HCT116 (cell line): ENCODE measurements at regions not wholly inside any gene's neighbourhood (a gene's known extent, or its start where the extent isn't known, plus 50 kb on each side); places are given as distances from the start of the nearest gene placed in this dataset.

Experiments
- ATAC-seq: fragments of 200-7000 bp; cut with Tn5 transposase; 2 replicates; pipeline ENCODE4 v1.9.1; 2020; ENCODE audit warnings: mild to moderate bottlenecking, moderate library complexity
- BruUV-seq: library from RNA; stranded (reverse); fragments of 400-500 nt; replicated peaks from 2 replicates; lab custom pipeline; 2021; lab: Mats Ljungman, UMichigan
- CTCF ChIA-PET: fragments of 300-600 bp; sonication (Branson Sonifier 250); formaldehyde crosslinking; loops from one replicate; lab custom pipeline; 2021; ENCODE audit warnings: antibody characterized with exemption; lab: Charles Lee
- POLR2A ChIA-PET: fragments of 300-600, 350-600 bp; sonication (Branson Sonifier 250); formaldehyde crosslinking; loops from one replicate; lab custom pipeline; 2021; ENCODE audit warnings: antibody characterized with exemption; lab: Charles Lee
- RAD21 ChIA-PET, 2 experiments: fragments of 300-600 bp; sonication (Branson Sonifier 250); formaldehyde crosslinking; loops; one replicate each; lab custom pipeline; 2023; ENCODE audit warnings: low total read pairs in 2 of 2; ENCODE audit not compliant: uncharacterized antibody in 2 of 2, unreplicated experiment in 2 of 2, low non-redundant PET in 1 of 2; lab: Charles Lee
- DNase-seq: peaks from one replicate; pipeline ENCODE4 v3.0.0-alpha.2; 2010; ENCODE audit warnings: low read depth, low spot score
- H2AFZ ChIP-seq: fragments of 200-600 bp; shearing (Covaris generic), sonication (generic); 2 replicates; pipeline ENCODE4 v1.6.1; 2017; ENCODE audit warnings: low read depth, mixed run types, mixed read lengths, antibody characterized with exemption, low read length; ENCODE audit not compliant: poor library complexity, severe bottlenecking
- H3K27ac ChIP-seq: 2 replicates; pipeline ENCODE4 v1.5.1; 2012; ENCODE audit warnings: low read depth, low read length
- H3K27me3 ChIP-seq: fragments of 200-600 bp; sonication (generic); 2 replicates; pipeline ENCODE4 v1.6.1; 2016; ENCODE audit warnings: mixed run types, low read length, mixed read lengths; ENCODE audit not compliant: insufficient read depth
- H3K36me3 ChIP-seq, 2 experiments: fragments of 200-500 bp in 1 of 2; fragments of 200-600 bp in 1 of 2; sonication (Bioruptor generic) in 1 of 2; sonication (generic) in 1 of 2; 2 replicates each; pipeline versions ENCODE4 v1.5.1 to v1.6.1; 2014 to 2016; ENCODE audit warnings: low read length in 2 of 2, inconsistent platforms in 1 of 2, mixed read lengths in 1 of 2, mixed run types in 1 of 2; ENCODE audit not compliant: insufficient read depth in 2 of 2, control insufficient read depth in 1 of 2
- H3K4me1 ChIP-seq, 2 experiments: fragments of 200-600 bp in 1 of 2; sonication (generic) in 1 of 2; 2 replicates each; pipeline versions ENCODE4 v1.5.1 to v1.6.1; 2012 to 2017; ENCODE audit warnings: low read length in 2 of 2, inconsistent platforms in 1 of 2, mild to moderate bottlenecking in 1 of 2, mixed read lengths in 1 of 2, mixed run types in 1 of 2, moderate library complexity in 1 of 2; ENCODE audit not compliant: insufficient read depth in 2 of 2, control insufficient read depth in 1 of 2
- H3K4me2 ChIP-seq: fragments of 200-600 bp; sonication (generic); 2 replicates; pipeline ENCODE4 v1.6.1; 2017; ENCODE audit warnings: mixed run types, low read length, mixed read lengths
- H3K4me3 ChIP-seq, 2 experiments: fragments of 200-600 bp in 1 of 2; sonication (generic) in 1 of 2; replicated peaks in 1 of 2; 2 replicates each; pipeline ENCODE4 v1.5.1; 2011 to 2016; ENCODE audit warnings: low read length in 2 of 2, control low read depth in 1 of 2, low read depth in 1 of 2, mild to moderate bottlenecking in 1 of 2, mixed read lengths in 1 of 2, mixed run types in 1 of 2
- H3K79me2 ChIP-seq: fragments of 200-600 bp; sonication (generic); 2 replicates; pipeline ENCODE4 v1.6.1; 2017; ENCODE audit warnings: mild to moderate bottlenecking, mixed run types, low read length, moderate library complexity, mixed read lengths; ENCODE audit not compliant: insufficient read depth
- H3K9ac ChIP-seq: fragments of 200-600 bp; sonication (generic); 2 replicates; pipeline ENCODE4 v1.6.1; 2016; ENCODE audit warnings: low read length, mixed read lengths
- H3K9me2 ChIP-seq: fragments of 200-600 bp; sonication (generic), shearing (Covaris generic); 2 replicates; pipeline ENCODE4 v1.6.1; 2017; ENCODE audit warnings: mixed run types, mild to moderate bottlenecking, moderate library complexity; ENCODE audit not compliant: insufficient read depth
- H3K9me3 ChIP-seq, 2 experiments: fragments of 200-500 bp in 1 of 2; fragments of 200-600 bp in 1 of 2; sonication (Bioruptor generic) in 1 of 2; sonication (generic) in 1 of 2; 2 replicates each; pipeline ENCODE4 v1.6.1; 2014 to 2017; ENCODE audit warnings: low read length in 2 of 2, mixed read lengths in 2 of 2, inconsistent platforms in 1 of 2, low read depth in 1 of 2, mild to moderate bottlenecking in 1 of 2, mixed run types in 1 of 2, moderate library complexity in 1 of 2; ENCODE audit not compliant: control insufficient read depth in 1 of 2, insufficient read depth in 1 of 2
- H4K20me1 ChIP-seq: fragments of 200-600 bp; sonication (generic), shearing (Covaris generic); 2 replicates; pipeline ENCODE4 v1.6.1; 2017; ENCODE audit warnings: mixed run types, mild to moderate bottlenecking, moderate library complexity; ENCODE audit not compliant: insufficient read depth
- CEBPB ChIP-seq: IDR thresholded peaks from 2 replicates; pipeline ENCODE4 v1.6.1; 2012; ENCODE audit warnings: low read depth
- EGR1 ChIP-seq: IDR thresholded peaks from 2 replicates; pipeline ENCODE4 v1.6.1; 2012; ENCODE audit warnings: low read depth
- EZH2 ChIP-seq: fragments of 200-600 bp; sonication (generic); IDR thresholded peaks from 2 replicates; pipeline ENCODE4 v1.6.1; 2017; ENCODE audit warnings: antibody characterized with exemption, mixed run types
- POLR2AphosphoS5 ChIP-seq: IDR thresholded peaks from 2 replicates; pipeline ENCODE4 v1.6.1; 2011; ENCODE audit warnings: mild to moderate bottlenecking, low read depth, low read length, moderate library complexity
- SIN3A ChIP-seq: IDR thresholded peaks from 2 replicates; pipeline ENCODE4 v1.6.1; 2012; ENCODE audit warnings: low read depth
- SRF ChIP-seq: IDR thresholded peaks from 2 replicates; pipeline ENCODE4 v1.6.1; 2012; ENCODE audit warnings: low read depth
- ZFX ChIP-seq: fragments of 450-650 bp; IDR thresholded peaks from 2 replicates; pipeline ENCODE4 v1.6.1; 2017
- intact Hi-C: fragments of 100-400 bp; cut with micrococcal nuclease; formaldehyde crosslinking; loops from 2 replicates; pipeline ENCODE4 v1.10.0; 2022
- TF ChIP-seq, protein P1 (sequence below): IDR thresholded peaks from 2 replicates; pipeline ENCODE4 v1.6.1; 2012

DNA sequence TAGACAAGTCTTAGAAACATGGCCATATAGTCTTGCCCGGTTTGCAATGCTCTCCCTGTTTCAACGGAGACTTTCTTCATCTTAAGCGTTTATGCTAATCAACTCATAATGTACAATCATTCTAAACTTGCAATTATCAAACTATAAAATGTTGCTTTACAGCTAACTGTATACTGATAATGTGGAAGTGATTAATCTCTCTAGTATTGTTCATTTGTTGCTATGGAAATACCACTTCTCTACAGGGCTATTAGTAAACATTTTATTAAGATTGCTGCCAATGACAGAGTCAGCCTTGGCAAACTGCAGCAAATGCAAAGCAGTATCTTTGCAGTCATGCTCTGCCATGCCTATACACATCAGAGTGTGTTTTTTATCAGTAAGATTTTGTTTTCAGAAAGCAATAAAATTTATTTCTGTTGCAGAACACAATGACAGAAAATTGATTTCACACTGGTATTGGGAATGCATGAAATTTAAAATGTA lies 1201.8 kb upstream of the CDH2 start:
- ChIA-PET POLR2A (no interaction called here), CTCF (no interaction called here), RAD21 (no interaction called here)
- DNase-seq (no peak), ATAC-seq (no peak)
- Histone ChIP-seq H3K9ac (no peak overlapping the region), H3K4me2 (no peak overlapping the region), H3K79me2 (no peaks in the 10 kb centered on the region), H3K4me1 (no peaks in the 10 kb centered on the region), H3K9me3 (0 out of 4 replicates have a peak, but pooled peaks cover 0 to 2% of the 10 kb centered on the region in 2 experiments), H2AFZ (no peak overlapping the region), H3K36me3 (no peaks in the 10 kb centered on the region), H3K4me3 (no peak overlapping the region), H4K20me1 (no peaks in the 10 kb centered on the region), H3K9me2 (no peaks in the 10 kb centered on the region), H3K27ac (no peak overlapping the region)
- no TSS peak for BruUV-seq
- TF ChIP-seq CEBPB (no peak), SIN3A (no peak), SRF (no peak), ZFX (no peak), EGR1 (no peak), POLR2AphosphoS5 (no peak)
- TF ChIP-seq, all 23 proteins: peak for 0
- intact Hi-C loops, result no loop called here
- H3K27me3 ChIP-seq, result no peaks in the 10 kb centered on the region

DNA sequence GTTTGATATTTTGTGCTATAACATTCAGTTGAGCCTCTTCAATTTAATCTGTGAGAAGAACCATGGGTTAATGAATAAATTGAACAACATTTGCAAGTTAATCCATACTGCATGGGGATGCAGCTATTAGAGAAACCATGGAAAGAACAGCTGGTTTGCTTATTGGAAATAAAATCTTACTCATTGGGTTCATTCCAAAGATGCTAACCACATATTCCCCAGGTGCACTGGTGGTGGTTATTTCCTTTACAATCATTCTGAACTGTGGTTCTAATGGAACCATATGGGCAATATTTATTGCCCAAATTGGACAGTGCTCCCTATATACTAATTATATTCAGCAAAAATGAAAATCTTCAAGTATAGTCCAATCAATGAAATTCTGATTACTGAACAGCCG lies 1200.4 kb upstream of the CDH2 start:
- intact Hi-C loops, result no loop called here
- no peak overlapping the region for H2AFZ ChIP-seq
- no TSS peak for BruUV-seq
- H3K27me3 ChIP-seq, result no peaks in the 10 kb centered on the region
- H3K27ac ChIP-seq, result no peak overlapping the region
- H3K9me3 ChIP-seq, result peaks cover 0 to 10% of the 10 kb centered on the region in 2 experiments; a peak in 2 of 4 replicates
- ChIA-PET RAD21 (no interaction called here), POLR2A (no interaction called here), CTCF (no interaction called here)
- no peak overlapping the region for H3K4me2 ChIP-seq
- ATAC-seq, result no peak
- TF ChIP-seq, protein P1, sequence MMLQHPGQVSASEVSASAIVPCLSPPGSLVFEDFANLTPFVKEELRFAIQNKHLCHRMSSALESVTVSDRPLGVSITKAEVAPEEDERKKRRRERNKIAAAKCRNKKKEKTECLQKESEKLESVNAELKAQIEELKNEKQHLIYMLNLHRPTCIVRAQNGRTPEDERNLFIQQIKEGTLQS, result no peak
- no peak for TF ChIP-seq EZH2
- H3K36me3 ChIP-seq, result no peaks in the 10 kb centered on the region
- no peak for DNase-seq
- no peaks in the 10 kb centered on the region for H4K20me1 ChIP-seq
- H3K9me2 ChIP-seq, result no peaks in the 10 kb centered on the region
- H3K4me3 ChIP-seq, result no peak overlapping the region
- no peak overlapping the region for H3K9ac ChIP-seq
- no peaks in the 10 kb centered on the region for H3K79me2 ChIP-seq
- no peaks in the 10 kb centered on the region for H3K4me1 ChIP-seq
